K562 (cell line): ENCODE measurements at regions not wholly inside any gene's neighbourhood (a gene's known extent, or its start where the extent isn't known, plus 50 kb on each side); places are given as distances from the start of the nearest gene placed in this dataset.

Experiments
- ATAC-seq: fragments of 200-7000 bp; cut with Tn5 transposase; 3 replicates; pipeline ENCODE4 v1.9.1; 2020; ENCODE audit warnings: moderate library complexity
- BruUV-seq: library from RNA; stranded (reverse); fragments of 400-500 nt; replicated peaks from 2 replicates; lab custom pipeline; 2021; lab: Mats Ljungman, UMichigan
- CTCF ChIA-PET: fragments of 300-600 bp; formaldehyde crosslinking; extraction: SDS; loops from one replicate; lab custom pipeline; 2021; ENCODE audit warnings: low intra/inter-chr PET ratio; lab: Yijun Ruan, JAX
- POLR2A ChIA-PET: fragments of 300-600, 350-650 bp; sonication (Branson Sonifier 250); formaldehyde crosslinking; extraction: SDS; loops from one replicate; lab custom pipeline; 2021; ENCODE audit warnings: antibody characterized with exemption, inconsistent platforms; lab: Yijun Ruan, JAX
- DNase-seq, 4 experiments: peaks; one replicate each; pipeline versions ENCODE4 v3.0.0 to v3.0.0-alpha.2; 2011 to 2018; ENCODE audit warnings: low spot score in 3 of 4, mixed read lengths in 3 of 4; ENCODE audit errors: extremely low read depth in 1 of 4
- FAIRE-seq: peaks from 2 replicates; lab custom pipeline; 2011; peaks lifted over from hg19 to GRCh38; lab: Jason Lieb, UNC
- H2AFZ ChIP-seq: 2 replicates; pipeline ENCODE4 v1.6.0; 2011; ENCODE audit warnings: low read depth, low read length, control low read depth, inconsistent platforms
- H3K27ac ChIP-seq: fragments of 200-600 bp; 3 replicates; pipeline ENCODE4 v1.8.0; 2011; ENCODE audit warnings: low read depth, mild to moderate bottlenecking, control low read depth, inconsistent platforms, low read length, moderate library complexity, mixed read lengths; ENCODE audit errors: extremely low read depth
- H3K27me3 ChIP-seq, 2 experiments: fragments of 300-600 bp in 1 of 2; 2 replicates in 1 of 2; 3 replicates in 1 of 2; pipeline versions ENCODE4 v1.6.0 to v1.8.0; 2011; ENCODE audit warnings: inconsistent platforms in 2 of 2, low read length in 2 of 2, mild to moderate bottlenecking in 1 of 2, mixed read lengths in 1 of 2, moderate library complexity in 1 of 2; ENCODE audit not compliant: control insufficient read depth in 2 of 2, insufficient read depth in 2 of 2
- H3K36me3 ChIP-seq: fragments of 300-600 bp; 3 replicates; pipeline ENCODE4 v1.8.0; 2011; ENCODE audit warnings: mild to moderate bottlenecking, low read length, inconsistent platforms; ENCODE audit not compliant: control insufficient read depth, insufficient read depth
- H3K4me1 ChIP-seq, 2 experiments: fragments of 200-600 bp in 1 of 2; replicated peaks in 1 of 2; 2 replicates in 1 of 2; 3 replicates in 1 of 2; pipeline versions ENCODE4 v1.5.1 to v1.8.0; 2011; ENCODE audit warnings: inconsistent platforms in 2 of 2, low read length in 2 of 2, mild to moderate bottlenecking in 1 of 2, mixed read lengths in 1 of 2, moderate library complexity in 1 of 2; ENCODE audit not compliant: control insufficient read depth in 2 of 2, insufficient read depth in 2 of 2
- H3K4me2 ChIP-seq: 2 replicates; pipeline ENCODE4 v1.6.1; 2011; ENCODE audit warnings: low read length, control low read depth, inconsistent platforms, mixed read lengths; ENCODE audit not compliant: insufficient read depth
- H3K4me3 ChIP-seq: fragments of 200-600 bp; sonication (generic), shearing (Covaris generic); 2 replicates; pipeline ENCODE4 v1.5.1; 2016; ENCODE audit warnings: control low read depth, inconsistent platforms
- H3K79me2 ChIP-seq: fragments of 200-600 bp; 3 replicates; pipeline ENCODE4 v1.8.0; 2011; ENCODE audit warnings: low read length, inconsistent platforms; ENCODE audit not compliant: control insufficient read depth, insufficient read depth
- H3K9ac ChIP-seq, 2 experiments: 2 replicates each; pipeline versions ENCODE4 v1.6.0 to v1.6.1; 2011; ENCODE audit warnings: low read depth in 2 of 2, low read length in 2 of 2, control low read depth in 1 of 2, inconsistent platforms in 1 of 2, mild to moderate bottlenecking in 1 of 2, mixed read lengths in 1 of 2; ENCODE audit not compliant: insufficient read depth in 1 of 2
- H3K9me1 ChIP-seq: one replicate; pipeline ENCODE4 v1.6.0; 2011; ENCODE audit warnings: inconsistent platforms, mild to moderate bottlenecking, low read length, moderate library complexity; ENCODE audit not compliant: control insufficient read depth, insufficient read depth
- H3K9me3 ChIP-seq: replicated peaks from 2 replicates; pipeline ENCODE4 v1.5.1; 2011; ENCODE audit warnings: low read depth, low read length, inconsistent platforms; ENCODE audit not compliant: control insufficient read depth, insufficient read depth
- H4K20me1 ChIP-seq: replicated peaks from 2 replicates; pipeline ENCODE4 v1.6.1; 2011; ENCODE audit warnings: low read length, inconsistent platforms, mixed read lengths; ENCODE audit not compliant: control insufficient read depth, insufficient read depth
- ERF ChIP-seq: fragments of 450-650 bp; formaldehyde crosslinking; IDR thresholded peaks from 2 replicates; pipeline ENCODE4 v1.4.0; 2020; ENCODE audit warnings: mild to moderate bottlenecking, mixed read lengths
- MTA2 ChIP-seq: fragments of 450-650 bp; IDR thresholded peaks from 2 replicates; pipeline ENCODE4 v1.6.1; 2016; ENCODE audit warnings: low read depth
- PTBP1 ChIP-seq: fragments of 200-400 bp; formaldehyde crosslinking; IDR thresholded peaks from 2 replicates; pipeline ENCODE4 v1.6.1; 2017; ENCODE audit warnings: low read depth, low read length
- RBM15 ChIP-seq: fragments of 200-400 bp; formaldehyde crosslinking; IDR thresholded peaks from 2 replicates; pipeline ENCODE4 v1.6.1; 2018; ENCODE audit warnings: mild to moderate bottlenecking, low read length, moderate library complexity; ENCODE audit not compliant: insufficient read depth
- WGBS: fragments of 100-300 bp; shearing (Covaris generic); methylation state at CpG from one replicate; pipeline ENCODE4 v1.1.6; 2016; ENCODE audit warnings: low coverage, mixed read lengths; ENCODE audit not compliant: insufficient coverage; ENCODE audit errors: missing lambda C conversion rate; 5-methylcytosine and 5-hydroxymethylcytosine counted together
- in situ Hi-C: fragments of 300-500 bp; cut with MboI; formaldehyde crosslinking; loops from 4 replicates; pipeline ENCODE4 v1.15.0; 2018; ENCODE audit warnings: inconsistent platforms, mixed read lengths
- intact Hi-C: fragments of 100-400 bp; cut with micrococcal nuclease; formaldehyde crosslinking; loops from 2 replicates; pipeline ENCODE4 v1.14.2; 2022
- TF ChIP-seq, protein P1 (sequence below): IDR thresholded peaks from 2 replicates; pipeline ENCODE4 v1.6.1; 2011; ENCODE audit warnings: borderline replicate concordance, low read depth, mild to moderate bottlenecking, moderate library complexity, low read length; ENCODE audit not compliant: insufficient read depth, poor library complexity, severe bottlenecking

- Histone ChIP-seq H3K4me3 (no peak overlapping the region), H3K4me1 (no peaks in the 10 kb centered on the region), H4K20me1 (no peaks in the 10 kb centered on the region), H3K9ac (no peak overlapping the region), H3K36me3 (no peaks in the 10 kb centered on the region), H3K4me2 (no peak overlapping the region), H3K27me3 (no peaks in the 10 kb centered on the region), H3K79me2 (no peaks in the 10 kb centered on the region), H3K27ac (no peak overlapping the region), H3K9me3 (no peaks in the 10 kb centered on the region), H3K9me1 (no peaks in the 10 kb centered on the region), H2AFZ (no peak overlapping the region)
- ATAC-seq (no peak), DNase-seq (no peak), FAIRE-seq (no peak)
- in situ Hi-C loops (no loop called here), intact Hi-C loops (no loop called here)
- ChIA-PET CTCF (no interaction called here), POLR2A (no interaction called here)
- no peak for TF ChIP-seq ERF (CRISPR knock-in tag)
- no peak for TF ChIP-seq PTBP1
- TF ChIP-seq MTA2 = no peak
- no peak for TF ChIP-seq RBM15
- TF ChIP-seq, protein P1, sequence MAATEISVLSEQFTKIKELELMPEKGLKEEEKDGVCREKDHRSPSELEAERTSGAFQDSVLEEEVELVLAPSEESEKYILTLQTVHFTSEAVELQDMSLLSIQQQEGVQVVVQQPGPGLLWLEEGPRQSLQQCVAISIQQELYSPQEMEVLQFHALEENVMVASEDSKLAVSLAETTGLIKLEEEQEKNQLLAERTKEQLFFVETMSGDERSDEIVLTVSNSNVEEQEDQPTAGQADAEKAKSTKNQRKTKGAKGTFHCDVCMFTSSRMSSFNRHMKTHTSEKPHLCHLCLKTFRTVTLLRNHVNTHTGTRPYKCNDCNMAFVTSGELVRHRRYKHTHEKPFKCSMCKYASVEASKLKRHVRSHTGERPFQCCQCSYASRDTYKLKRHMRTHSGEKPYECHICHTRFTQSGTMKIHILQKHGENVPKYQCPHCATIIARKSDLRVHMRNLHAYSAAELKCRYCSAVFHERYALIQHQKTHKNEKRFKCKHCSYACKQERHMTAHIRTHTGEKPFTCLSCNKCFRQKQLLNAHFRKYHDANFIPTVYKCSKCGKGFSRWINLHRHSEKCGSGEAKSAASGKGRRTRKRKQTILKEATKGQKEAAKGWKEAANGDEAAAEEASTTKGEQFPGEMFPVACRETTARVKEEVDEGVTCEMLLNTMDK = no peak
- BruUV-seq = no TSS peak
- WGBS = 2% methylated on average over 2 of the region's 2 CpGs
These were observed 352.0 kb upstream of the SLC8A1 start for GRCh38 chr2:40803900-40804299.
